ENCODE measurements at regions not wholly inside any gene's neighbourhood (a gene's known extent, or its start where the extent isn't known, plus 50 kb on each side); places are given as distances from the start of the nearest gene placed in this dataset.

DNA sequence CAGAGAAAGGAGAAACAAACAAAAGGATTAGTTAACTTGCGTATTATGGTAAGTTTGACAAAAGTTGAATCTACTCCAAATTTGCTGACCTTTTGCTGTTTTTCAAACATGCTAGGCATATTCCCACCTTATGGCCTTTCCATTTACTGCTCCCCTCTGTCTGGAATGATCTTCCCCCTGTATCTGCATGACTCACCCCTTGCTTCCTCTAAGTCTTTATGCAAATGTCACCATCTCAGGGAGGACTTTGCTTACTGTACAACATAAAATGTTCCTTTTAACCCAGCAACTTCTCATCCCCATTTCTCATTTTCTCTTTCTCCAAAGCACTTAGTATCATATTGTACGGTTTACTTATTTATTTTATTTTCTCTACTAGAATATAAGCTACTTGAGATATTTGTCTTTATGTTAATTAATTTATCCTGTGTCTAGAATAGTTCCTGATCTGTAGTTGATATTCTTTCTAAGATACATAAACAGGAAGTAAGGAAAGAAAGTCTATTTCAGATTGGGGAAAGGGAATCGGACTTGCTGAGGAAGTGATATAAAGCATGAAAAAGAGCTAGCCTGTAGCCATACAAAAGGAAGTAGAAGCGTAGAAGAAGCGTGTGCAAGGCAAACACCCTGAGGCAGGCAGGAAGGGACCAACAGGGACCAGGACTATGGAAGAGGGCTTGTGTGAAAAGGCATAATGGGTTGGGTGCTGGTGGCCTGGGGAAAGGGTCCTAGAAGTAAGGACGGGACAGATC, 144.9 kb upstream of the ERBB4 start:
- no peaks in the 10 kb centered on the region for H3K4me1 ChIP-seq (ENCODE audit: low read depth)
- H3K36me3 ChIP-seq (ENCODE audit: low read depth), result no peaks in the 10 kb centered on the region
- TF ChIP-seq, protein P1, sequence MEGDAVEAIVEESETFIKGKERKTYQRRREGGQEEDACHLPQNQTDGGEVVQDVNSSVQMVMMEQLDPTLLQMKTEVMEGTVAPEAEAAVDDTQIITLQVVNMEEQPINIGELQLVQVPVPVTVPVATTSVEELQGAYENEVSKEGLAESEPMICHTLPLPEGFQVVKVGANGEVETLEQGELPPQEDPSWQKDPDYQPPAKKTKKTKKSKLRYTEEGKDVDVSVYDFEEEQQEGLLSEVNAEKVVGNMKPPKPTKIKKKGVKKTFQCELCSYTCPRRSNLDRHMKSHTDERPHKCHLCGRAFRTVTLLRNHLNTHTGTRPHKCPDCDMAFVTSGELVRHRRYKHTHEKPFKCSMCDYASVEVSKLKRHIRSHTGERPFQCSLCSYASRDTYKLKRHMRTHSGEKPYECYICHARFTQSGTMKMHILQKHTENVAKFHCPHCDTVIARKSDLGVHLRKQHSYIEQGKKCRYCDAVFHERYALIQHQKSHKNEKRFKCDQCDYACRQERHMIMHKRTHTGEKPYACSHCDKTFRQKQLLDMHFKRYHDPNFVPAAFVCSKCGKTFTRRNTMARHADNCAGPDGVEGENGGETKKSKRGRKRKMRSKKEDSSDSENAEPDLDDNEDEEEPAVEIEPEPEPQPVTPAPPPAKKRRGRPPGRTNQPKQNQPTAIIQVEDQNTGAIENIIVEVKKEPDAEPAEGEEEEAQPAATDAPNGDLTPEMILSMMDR (IDR thresholded peaks at IDR 0.05), result no peak
- H3K9me3 ChIP-seq, result no peaks in the 10 kb centered on the region
- H3K4me3 ChIP-seq, result no peak overlapping the region
- intact Hi-C loops (cut with DNase I, micrococcal nuclease), result no loop called here
- no peak for ATAC-seq
- DNase-seq, result no peak

DNA sequence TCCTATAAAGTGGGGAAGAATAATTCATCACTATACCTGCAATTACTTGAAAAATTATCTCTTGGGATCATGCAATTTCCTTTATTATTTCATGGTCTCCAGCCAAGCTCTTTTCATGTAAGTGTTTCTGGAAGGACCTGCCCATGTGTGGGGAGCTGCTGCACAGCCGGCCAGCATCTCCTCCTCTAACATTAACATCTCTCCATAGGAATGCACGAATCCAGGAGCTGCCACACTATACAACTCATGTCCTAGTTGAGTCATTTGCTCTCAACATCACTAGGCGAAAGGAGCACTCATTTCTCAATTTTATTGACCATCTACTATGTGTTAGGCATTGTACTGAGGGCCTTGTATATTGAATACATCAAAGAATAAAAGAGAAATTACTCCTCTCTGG, 144.3 kb upstream of the ERBB4 start:
- H3K9me3 ChIP-seq, result no peaks in the 10 kb centered on the region
- intact Hi-C loops (cut with DNase I, micrococcal nuclease), result no loop called here
- H3K4me3 ChIP-seq, result no peak overlapping the region
- DNase-seq, result no peak
- H3K36me3 ChIP-seq (ENCODE audit: low read depth), result no peaks in the 10 kb centered on the region
- H3K4me1 ChIP-seq (ENCODE audit: low read depth), result no peaks in the 10 kb centered on the region
- no peak for ATAC-seq
- TF ChIP-seq, protein P1 (IDR thresholded peaks at IDR 0.05), result no peak

DNA sequence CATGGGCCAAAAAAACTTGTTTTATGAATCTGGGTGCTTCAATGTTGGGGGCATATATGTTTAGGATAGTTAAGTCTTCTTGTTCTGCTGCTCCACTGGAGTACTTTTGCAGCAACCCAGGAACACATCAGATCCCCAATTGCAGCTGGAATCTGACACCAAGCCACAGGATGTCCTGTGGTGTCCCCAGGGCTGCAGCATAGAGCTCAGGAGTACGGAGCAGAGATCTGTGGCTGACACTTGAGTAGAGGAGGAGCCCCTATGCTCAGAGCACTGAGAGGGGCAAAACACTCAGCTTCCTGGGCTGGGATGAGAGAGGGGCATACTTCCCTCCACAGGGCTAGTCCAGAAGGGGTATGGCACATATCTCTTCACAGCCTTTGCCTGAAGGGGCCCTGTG, 138.9 kb upstream of the ERBB4 start:
- Histone ChIP-seq H3K4me3 (no peak overlapping the region), H3K36me3 (ENCODE audit: low read depth) (no peaks in the 10 kb centered on the region), H3K4me1 (ENCODE audit: low read depth) (no peaks in the 10 kb centered on the region), H3K9me3 (no peaks in the 10 kb centered on the region)
- DNase-seq (no peak), ATAC-seq (no peak)
- intact Hi-C loops (cut with DNase I, micrococcal nuclease), result no loop called here
- TF ChIP-seq, protein P1 (IDR thresholded peaks at IDR 0.05), result no peak

DNA sequence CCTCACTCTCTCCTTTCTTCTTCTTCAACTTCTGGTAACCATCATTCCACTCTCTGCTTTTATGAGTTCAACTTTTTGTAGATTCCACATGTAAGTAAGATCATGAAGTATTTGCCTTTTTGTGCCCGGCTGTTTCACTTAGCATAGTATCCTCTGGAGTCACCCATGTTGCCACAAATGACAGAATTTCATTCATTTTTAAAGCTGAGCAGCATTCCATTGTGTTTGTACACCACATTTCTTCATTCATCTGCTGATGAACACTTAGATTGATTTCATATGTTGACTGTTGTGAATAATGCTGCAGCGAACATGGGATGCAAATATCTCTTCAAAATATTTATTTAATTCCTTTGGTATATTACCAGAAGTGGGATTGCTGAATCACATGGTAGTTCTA, 133.6 kb upstream of the ERBB4 start:
- TF ChIP-seq, protein P1 (IDR thresholded peaks at IDR 0.05), result no peak
- intact Hi-C loops (cut with DNase I, micrococcal nuclease), result no loop called here

DNA sequence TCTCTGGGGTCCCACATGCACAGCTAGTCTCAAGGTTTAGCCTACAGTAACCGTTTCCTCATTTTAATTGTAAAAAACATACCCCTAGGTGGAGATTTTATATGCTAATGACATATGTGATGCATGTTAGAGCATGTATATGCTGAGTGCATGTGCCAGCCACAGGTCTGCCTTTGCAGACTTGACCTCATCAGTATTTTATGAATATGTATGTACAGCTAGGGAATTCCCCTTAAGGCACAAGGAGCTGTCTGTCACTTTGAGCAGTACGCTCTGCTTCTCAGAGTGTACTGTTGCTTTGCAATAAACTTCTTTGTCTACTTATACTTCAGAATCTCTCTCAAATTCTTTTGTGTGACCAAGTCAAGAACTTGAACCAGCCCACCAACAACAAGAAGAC, 131.2 kb upstream of the ERBB4 start:
- DNase-seq, result no peak
- no peak for ATAC-seq
- H3K9me3 ChIP-seq, result no peaks in the 10 kb centered on the region
- intact Hi-C loops (cut with DNase I, micrococcal nuclease), result no loop called here
- TF ChIP-seq, protein P1 (IDR thresholded peaks at IDR 0.05), result no peak
- H3K4me1 ChIP-seq (ENCODE audit: low read depth), result no peaks in the 10 kb centered on the region
- H3K4me3 ChIP-seq, result no peak overlapping the region
- H3K36me3 ChIP-seq (ENCODE audit: low read depth), result no peaks in the 10 kb centered on the region

More for the DNA sequence above, 133.6 kb upstream of the ERBB4 start:
- Histone ChIP-seq H3K4me3 (no peak overlapping the region), H3K36me3 (ENCODE audit: low read depth) (no peaks in the 10 kb centered on the region), H3K4me1 (ENCODE audit: low read depth) (no peaks in the 10 kb centered on the region), H3K9me3 (no peaks in the 10 kb centered on the region)
- ATAC-seq (no peak), DNase-seq (no peak)
